ENCODE measurements at regions not wholly inside any gene's neighbourhood (a gene's known extent, or its start where the extent isn't known, plus 50 kb on each side); places are given as distances from the start of the nearest gene placed in this dataset.

DNA sequence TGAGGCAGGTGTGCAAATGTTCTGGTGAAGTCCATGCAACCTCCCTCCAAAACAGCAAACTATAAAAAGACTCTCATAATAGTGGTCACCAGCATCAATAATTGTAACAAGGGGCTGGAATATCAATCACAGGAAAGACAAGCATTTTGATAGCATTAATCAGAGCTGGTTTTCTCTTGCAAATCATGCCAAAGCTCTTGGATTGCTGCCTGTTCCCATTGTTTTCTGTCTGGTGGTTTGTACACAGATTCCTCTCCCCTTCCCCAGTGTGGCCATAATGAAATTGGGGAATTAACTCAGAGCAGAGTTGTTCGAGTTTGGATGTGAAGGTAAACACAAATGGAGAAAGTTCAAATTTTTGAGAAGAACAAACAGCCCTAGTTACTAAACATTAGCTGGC lies 134.2 kb downstream of the CDCA7 start (continued):
- TF ChIP-seq, protein P1, sequence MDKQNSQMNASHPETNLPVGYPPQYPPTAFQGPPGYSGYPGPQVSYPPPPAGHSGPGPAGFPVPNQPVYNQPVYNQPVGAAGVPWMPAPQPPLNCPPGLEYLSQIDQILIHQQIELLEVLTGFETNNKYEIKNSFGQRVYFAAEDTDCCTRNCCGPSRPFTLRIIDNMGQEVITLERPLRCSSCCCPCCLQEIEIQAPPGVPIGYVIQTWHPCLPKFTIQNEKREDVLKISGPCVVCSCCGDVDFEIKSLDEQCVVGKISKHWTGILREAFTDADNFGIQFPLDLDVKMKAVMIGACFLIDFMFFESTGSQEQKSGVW (CRISPR knock-in tag; IDR thresholded peaks at IDR 0.05; ENCODE audit: borderline replicate concordance): no peak
- TF ChIP-seq ZNF816 (CRISPR knock-in tag; IDR thresholded peaks at IDR 0.05; ENCODE audit: borderline replicate concordance): no peak
- TF ChIP-seq ZNF781 (CRISPR knock-in tag; IDR thresholded peaks at IDR 0.05; ENCODE audit: borderline replicate concordance, not compliant biosample characterization): no peak
- TF ChIP-seq, protein P2, sequence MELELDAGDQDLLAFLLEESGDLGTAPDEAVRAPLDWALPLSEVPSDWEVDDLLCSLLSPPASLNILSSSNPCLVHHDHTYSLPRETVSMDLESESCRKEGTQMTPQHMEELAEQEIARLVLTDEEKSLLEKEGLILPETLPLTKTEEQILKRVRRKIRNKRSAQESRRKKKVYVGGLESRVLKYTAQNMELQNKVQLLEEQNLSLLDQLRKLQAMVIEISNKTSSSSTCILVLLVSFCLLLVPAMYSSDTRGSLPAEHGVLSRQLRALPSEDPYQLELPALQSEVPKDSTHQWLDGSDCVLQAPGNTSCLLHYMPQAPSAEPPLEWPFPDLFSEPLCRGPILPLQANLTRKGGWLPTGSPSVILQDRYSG (CRISPR knock-in tag; IDR thresholded peaks at IDR 0.05): no peak
- no peak for TF ChIP-seq KDM3A (CRISPR knock-in tag; IDR thresholded peaks at IDR 0.05; ENCODE audit: low read depth)
- TF ChIP-seq, protein P3, sequence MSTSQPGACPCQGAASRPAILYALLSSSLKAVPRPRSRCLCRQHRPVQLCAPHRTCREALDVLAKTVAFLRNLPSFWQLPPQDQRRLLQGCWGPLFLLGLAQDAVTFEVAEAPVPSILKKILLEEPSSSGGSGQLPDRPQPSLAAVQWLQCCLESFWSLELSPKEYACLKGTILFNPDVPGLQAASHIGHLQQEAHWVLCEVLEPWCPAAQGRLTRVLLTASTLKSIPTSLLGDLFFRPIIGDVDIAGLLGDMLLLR (CRISPR knock-in tag; IDR thresholded peaks at IDR 0.05): no peak

DNA sequence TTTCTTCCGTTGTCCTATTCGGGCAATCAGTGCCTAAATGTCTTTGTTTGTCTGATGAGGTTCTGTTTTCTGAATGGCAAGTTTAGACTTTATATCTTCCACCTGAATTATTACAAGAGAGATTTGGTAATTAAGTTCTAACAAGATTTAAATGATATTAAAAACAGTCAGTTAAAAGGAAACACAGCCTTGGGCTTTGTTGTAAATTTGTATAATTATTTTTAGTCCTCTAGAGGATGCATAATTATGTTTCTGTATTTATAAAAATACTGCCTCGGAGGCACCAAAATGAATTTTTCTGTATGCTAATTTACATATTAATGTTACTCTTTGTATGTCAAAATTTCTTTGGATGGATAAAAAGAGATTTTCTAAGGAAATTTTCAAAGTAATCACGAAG lies 136.7 kb downstream of the CDCA7 start:
- no peak overlapping the region for H3K27ac ChIP-seq (ENCODE audit: extremely low read length, insufficient read depth, low read length)
- CTCF ChIA-PET (ENCODE audit: low intra/inter-chr PET ratio, low total read pairs): no interaction called here
- no peaks in the 10 kb centered on the region for H3K27me3 ChIP-seq (ENCODE audit: control insufficient read depth in 1 of 2, insufficient read depth in 2 of 2, low read length in 2 of 2)
- in situ Hi-C loops (cut with HindIII; ENCODE audit: extremely low pct_ligation_motif_present, low pct_unique_long_range_greater_than_20kb) (no loop called here), intact Hi-C loops (cut with micrococcal nuclease; ENCODE audit: unreplicated experiment) (no loop called here)
- H3K4me1 ChIP-seq (ENCODE audit: insufficient read depth, low read length): peaks cover 6% of the 10 kb centered on the region; the same call in 1 of the 2 replicates
- H3K9me3 ChIP-seq (ENCODE audit: low read length): no peaks in the 10 kb centered on the region
- H3K36me3 ChIP-seq (replicated peaks in 1 of 2; ENCODE audit: control insufficient read depth in 1 of 2, insufficient read depth in 2 of 2, low read length in 2 of 2): no peaks in the 10 kb centered on the region
- no peak overlapping the region for H3K9ac ChIP-seq (ENCODE audit: insufficient read depth, low read depth, low read length)
- no peaks in the 10 kb centered on the region for H4K20me1 ChIP-seq (ENCODE audit: insufficient read depth, low read length)
- no peaks in the 10 kb centered on the region for H3K79me2 ChIP-seq (ENCODE audit: insufficient read depth, low read length)
- TF ChIP-seq ZNF788 (CRISPR knock-in tag; IDR thresholded peaks at IDR 0.05; ENCODE audit: borderline replicate concordance) (no peak), ZNF720 (CRISPR knock-in tag; IDR thresholded peaks at IDR 0.05) (no peak), ZNF879 (CRISPR knock-in tag; IDR thresholded peaks at IDR 0.05) (no peak), ZNF562 (CRISPR knock-in tag; IDR thresholded peaks at IDR 0.05; ENCODE audit: borderline replicate concordance) (no peak), ZNF567 (CRISPR knock-in tag; IDR thresholded peaks at IDR 0.05; ENCODE audit: borderline replicate concordance) (no peak), ZBTB1 (CRISPR knock-in tag; IDR thresholded peaks at IDR 0.05; ENCODE audit: borderline replicate concordance) (no peak), ZFYVE20 (CRISPR knock-in tag; IDR thresholded peaks at IDR 0.05; ENCODE audit: borderline replicate concordance, low read depth) (no peak), ZNF598 (CRISPR knock-in tag; IDR thresholded peaks at IDR 0.05; ENCODE audit: borderline replicate concordance) (no peak)
- TF ChIP-seq, protein P4, sequence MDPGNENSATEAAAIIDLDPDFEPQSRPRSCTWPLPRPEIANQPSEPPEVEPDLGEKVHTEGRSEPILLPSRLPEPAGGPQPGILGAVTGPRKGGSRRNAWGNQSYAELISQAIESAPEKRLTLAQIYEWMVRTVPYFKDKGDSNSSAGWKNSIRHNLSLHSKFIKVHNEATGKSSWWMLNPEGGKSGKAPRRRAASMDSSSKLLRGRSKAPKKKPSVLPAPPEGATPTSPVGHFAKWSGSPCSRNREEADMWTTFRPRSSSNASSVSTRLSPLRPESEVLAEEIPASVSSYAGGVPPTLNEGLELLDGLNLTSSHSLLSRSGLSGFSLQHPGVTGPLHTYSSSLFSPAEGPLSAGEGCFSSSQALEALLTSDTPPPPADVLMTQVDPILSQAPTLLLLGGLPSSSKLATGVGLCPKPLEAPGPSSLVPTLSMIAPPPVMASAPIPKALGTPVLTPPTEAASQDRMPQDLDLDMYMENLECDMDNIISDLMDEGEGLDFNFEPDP (CRISPR knock-in tag; conservative IDR thresholded peaks at IDR 0.05): no peak
- TF ChIP-seq, protein P5, sequence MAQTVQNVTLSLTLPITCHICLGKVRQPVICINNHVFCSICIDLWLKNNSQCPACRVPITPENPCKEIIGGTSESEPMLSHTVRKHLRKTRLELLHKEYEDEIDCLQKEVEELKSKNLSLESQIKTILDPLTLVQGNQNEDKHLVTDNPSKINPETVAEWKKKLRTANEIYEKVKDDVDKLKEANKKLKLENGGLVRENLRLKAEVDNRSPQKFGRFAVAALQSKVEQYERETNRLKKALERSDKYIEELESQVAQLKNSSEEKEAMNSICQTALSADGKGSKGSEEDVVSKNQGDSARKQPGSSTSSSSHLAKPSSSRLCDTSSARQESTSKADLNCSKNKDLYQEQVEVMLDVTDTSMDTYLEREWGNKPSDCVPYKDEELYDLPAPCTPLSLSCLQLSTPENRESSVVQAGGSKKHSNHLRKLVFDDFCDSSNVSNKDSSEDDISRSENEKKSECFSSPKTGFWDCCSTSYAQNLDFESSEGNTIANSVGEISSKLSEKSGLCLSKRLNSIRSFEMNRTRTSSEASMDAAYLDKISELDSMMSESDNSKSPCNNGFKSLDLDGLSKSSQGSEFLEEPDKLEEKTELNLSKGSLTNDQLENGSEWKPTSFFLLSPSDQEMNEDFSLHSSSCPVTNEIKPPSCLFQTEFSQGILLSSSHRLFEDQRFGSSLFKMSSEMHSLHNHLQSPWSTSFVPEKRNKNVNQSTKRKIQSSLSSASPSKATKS (CRISPR knock-in tag; IDR thresholded peaks at IDR 0.05): no peak
- 38% methylated on average over 4 of the region's 4 CpGs for WGBS (ENCODE audit: low lambda C conversion rate)
- H2AFZ ChIP-seq (ENCODE audit: low read length): no peak overlapping the region
- no peak overlapping the region for H3K4me2 ChIP-seq (ENCODE audit: low read depth, low read length)
- ATAC-seq: no peak
- BruUV-seq (replicated peaks): no TSS peak
- DNase-seq (ENCODE audit: low spot score): no peak
- H3K4me3 ChIP-seq (replicated peaks in 1 of 3; ENCODE audit: insufficient read depth in 1 of 3, low read depth in 2 of 3, low read length in 3 of 3): no peak overlapping the region
- POLR2A ChIA-PET: no interaction called here
- no peak for FAIRE-seq

Measured in HepG2 (cell line).